ENCODE measurements at regions not wholly inside any gene's neighbourhood (a gene's known extent, or its start where the extent isn't known, plus 50 kb on each side); places are given as distances from the start of the nearest gene placed in this dataset.
A peak's percentile ranks its signal among the peaks of the same experiment; 100 is the strongest.
"Not testable (repeated sequence)": the region's sequence is repeated elsewhere in the genome, so short reads cannot be mapped to it uniquely, and the experiment has no call there.

- DNase-seq (ENCODE audit: low read depth, low spot score) = no peak
These were observed 90.6 kb upstream of the CIBAR2 start for GRCh38 chr16:85202631-85203461.

- no peak for DNase-seq (ENCODE audit: low read depth, low spot score)
These were observed 91.2 kb upstream of the CIBAR2 start for GRCh38 chr16:85203462-85203813.

GRCh38 chr16:85204242-85205010 lies 92.2 kb upstream of the CIBAR2 start:
- peak; percentile 27 for DNase-seq (ENCODE audit: low read depth, low spot score)

GRCh38 chr16:85205257-85205656 lies 93.0 kb upstream of the CIBAR2 start:
- DNase-seq (ENCODE audit: low read depth, low spot score) = not testable (repeated sequence)

GRCh38 chr16:85205747-85206471 lies 93.6 kb upstream of the CIBAR2 start:
- no peak for DNase-seq (ENCODE audit: low read depth, low spot score)

- DNase-seq (ENCODE audit: low read depth, low spot score) = no peak
These were observed 94.4 kb upstream of the CIBAR2 start for GRCh38 chr16:85206472-85207356.

- DNase-seq (ENCODE audit: low read depth, low spot score) = no peak
These were observed 95.2 kb upstream of the CIBAR2 start for GRCh38 chr16:85207357-85207921.

GRCh38 chr16:85208181-85208580 lies 95.9 kb upstream of the CIBAR2 start:
- DNase-seq (ENCODE audit: low read depth, low spot score) = no peak

- no peak for DNase-seq (ENCODE audit: low read depth, low spot score)
These were observed 96.6 kb upstream of the CIBAR2 start for GRCh38 chr16:85208643-85209520.

- DNase-seq (ENCODE audit: low read depth, low spot score) = no peak
These were observed 97.4 kb upstream of the CIBAR2 start for GRCh38 chr16:85209526-85210121.

- no peak for DNase-seq (ENCODE audit: low read depth, low spot score)
These were observed 98.3 kb upstream of the CIBAR2 start for GRCh38 chr16:85210423-85211169.

- no peak for DNase-seq (ENCODE audit: low read depth, low spot score)
These were observed 99.1 kb upstream of the CIBAR2 start for GRCh38 chr16:85211271-85211801.

- DNase-seq (ENCODE audit: low read depth, low spot score) = no peak
These were observed 101.8 kb upstream of the CIBAR2 start for GRCh38 chr16:85213926-85214675.

- no peak for DNase-seq (ENCODE audit: low read depth, low spot score)
These were observed 103.3 kb upstream of the CIBAR2 start for GRCh38 chr16:85215478-85216118.

GRCh38 chr16:85216522-85217375 lies 104.5 kb upstream of the CIBAR2 start:
- no peak for DNase-seq (ENCODE audit: low read depth, low spot score)
